GM19324 (cell line): ENCODE measurements at regions not wholly inside any gene's neighbourhood (a gene's known extent, or its start where the extent isn't known, plus 50 kb on each side); places are given as distances from the start of the nearest gene placed in this dataset.

Source experiments
- ATAC-seq: cut with Tn5 transposase; IDR thresholded peaks from one replicate; pipeline ENCODE4 v1.9.1; 2021; ENCODE audit warnings: mild to moderate bottlenecking, moderate library complexity; ENCODE audit not compliant: unreplicated experiment, low FRiP score

- no peak for ATAC-seq
Observed at GRCh38 chr17:12519956-12520594, 145.6 kb upstream of the MYOCD start.

GRCh38 chr17:12521416-12521815 lies 144.3 kb upstream of the MYOCD start:
- ATAC-seq = no peak

- no peak for ATAC-seq
Observed at GRCh38 chr17:12522336-12522735, 143.4 kb upstream of the MYOCD start.

- ATAC-seq = no peak
Observed at GRCh38 chr17:12522743-12523183, 142.9 kb upstream of the MYOCD start.

GRCh38 chr17:12523244-12523643 lies 142.4 kb upstream of the MYOCD start:
- no peak for ATAC-seq

- no peak for ATAC-seq
Observed at GRCh38 chr17:12528036-12528435, 137.7 kb upstream of the MYOCD start.

- ATAC-seq = no peak
Observed at GRCh38 chr17:12530161-12530560, 135.5 kb upstream of the MYOCD start.

- ATAC-seq = no peak
Observed at GRCh38 chr17:12536021-12536420, 129.7 kb upstream of the MYOCD start.

- ATAC-seq = no peak
Observed at GRCh38 chr17:12536472-12536871, 129.2 kb upstream of the MYOCD start.

- ATAC-seq = no peak
Observed at GRCh38 chr17:12537436-12537835, 128.3 kb upstream of the MYOCD start.

- no peak for ATAC-seq
Observed at GRCh38 chr17:12538003-12538402, 127.7 kb upstream of the MYOCD start.

- no peak for ATAC-seq
Observed at GRCh38 chr17:12545877-12546513, 119.7 kb upstream of the MYOCD start.

- no peak for ATAC-seq
Observed at GRCh38 chr17:12546983-12547382, 118.7 kb upstream of the MYOCD start.

- no peak for ATAC-seq
Observed at GRCh38 chr17:12547831-12548230, 117.9 kb upstream of the MYOCD start.

GRCh38 chr17:12548558-12548957 lies 117.1 kb upstream of the MYOCD start:
- no peak for ATAC-seq

- ATAC-seq = no peak
Observed at GRCh38 chr17:12549499-12550041, 116.1 kb upstream of the MYOCD start.

GRCh38 chr17:12553625-12554024 lies 112.1 kb upstream of the MYOCD start:
- no peak for ATAC-seq

- no peak for ATAC-seq
Observed at GRCh38 chr17:12554251-12554650, 111.4 kb upstream of the MYOCD start.

GRCh38 chr17:12566291-12566690 lies 99.4 kb upstream of the MYOCD start:
- no peak for ATAC-seq

GRCh38 chr17:12567077-12568053 lies 98.3 kb upstream of the MYOCD start:
- no peak for ATAC-seq
